ENCODE measurements at regions not wholly inside any gene's neighbourhood (a gene's known extent, or its start where the extent isn't known, plus 50 kb on each side); places are given as distances from the start of the nearest gene placed in this dataset.
A peak's percentile ranks its signal among the peaks of the same experiment; 100 is the strongest.
"Not testable (repeated sequence)": the region's sequence is repeated elsewhere in the genome, so short reads cannot be mapped to it uniquely, and the experiment has no call there.

- DNase-seq = no peak
Measured at GRCh38 chr1:219051547-219051946, 122.1 kb upstream of the LYPLAL1 start.

GRCh38 chr1:219058891-219059820 is 114.5 kb upstream of the LYPLAL1 start:
- no peak for DNase-seq

GRCh38 chr1:219060798-219061197 is 112.9 kb upstream of the LYPLAL1 start:
- no peak for DNase-seq

- no peak for DNase-seq
Measured at GRCh38 chr1:219062161-219062560, 111.5 kb upstream of the LYPLAL1 start.

GRCh38 chr1:219066098-219066497 is 107.6 kb upstream of the LYPLAL1 start:
- no peak for DNase-seq

- peak in 1 of 2 donors; percentile 46 for DNase-seq
Measured at GRCh38 chr1:219066631-219067349, 106.9 kb upstream of the LYPLAL1 start.

GRCh38 chr1:219067350-219067712 is 106.3 kb upstream of the LYPLAL1 start:
- DNase-seq = no peak

- DNase-seq = not testable (repeated sequence)
Measured at GRCh38 chr1:219070395-219070794, 103.3 kb upstream of the LYPLAL1 start.

GRCh38 chr1:219071209-219071608 is 102.5 kb upstream of the LYPLAL1 start:
- no peak for DNase-seq

- no peak for DNase-seq
Measured at GRCh38 chr1:219072329-219072728, 101.3 kb upstream of the LYPLAL1 start.

- no peak for DNase-seq
Measured at GRCh38 chr1:219074084-219074728, 99.5 kb upstream of the LYPLAL1 start.

GRCh38 chr1:219075121-219075879 is 98.4 kb upstream of the LYPLAL1 start:
- DNase-seq = no peak

GRCh38 chr1:219076326-219076937 is 97.2 kb upstream of the LYPLAL1 start:
- peak in 1 of 2 donors; percentile 25 for DNase-seq

- not testable (repeated sequence) for DNase-seq
Measured at GRCh38 chr1:219077767-219078166, 95.9 kb upstream of the LYPLAL1 start.

GRCh38 chr1:219081943-219082925 is 91.4 kb upstream of the LYPLAL1 start:
- no peak for DNase-seq

- no peak for DNase-seq
Measured at GRCh38 chr1:219083631-219084030, 90.0 kb upstream of the LYPLAL1 start.

GRCh38 chr1:219085082-219085481 is 88.6 kb upstream of the LYPLAL1 start:
- DNase-seq = no peak

GRCh38 chr1:219085988-219086387 is 87.7 kb upstream of the LYPLAL1 start:
- no peak for DNase-seq

- DNase-seq = no peak
Measured at GRCh38 chr1:219086956-219087469, 86.7 kb upstream of the LYPLAL1 start.

Data from right lung (tissue), 2 donors.